Endothelial cell of umbilical vein (primary cell): ENCODE measurements at regions not wholly inside any gene's neighbourhood (a gene's known extent, or its start where the extent isn't known, plus 50 kb on each side); places are given as distances from the start of the nearest gene placed in this dataset.

Experiments used
- BruUV-seq: library from RNA; stranded (reverse); fragments of 400-500 nt; replicated peaks from 2 replicates; lab custom pipeline; 2021; lab: Mats Ljungman, UMichigan
- CTCF ChIA-PET: fragments of 300-600, 350-600 bp; sonication (Branson Sonifier 250); formaldehyde crosslinking; loops from one replicate; lab custom pipeline; 2021; ENCODE audit warnings: antibody characterized with exemption, inconsistent platforms; lab: Charles Lee
- POLR2A ChIA-PET: fragments of 300-600, 350-600 bp; sonication (Branson Sonifier 250); formaldehyde crosslinking; loops from one replicate; lab custom pipeline; 2021; ENCODE audit warnings: antibody characterized with exemption, inconsistent platforms; lab: Charles Lee
- DNase-seq: peaks from one replicate; pipeline ENCODE4 v3.0.0-alpha.2; 2011; ENCODE audit warnings: low read depth, low spot score
- FAIRE-seq: peaks from 2 replicates; lab custom pipeline; 2011; peaks lifted over from hg19 to GRCh38; lab: Jason Lieb, UNC
- H2AFZ ChIP-seq: 2 replicates; pipeline ENCODE4 v1.6.0; 2012; ENCODE audit warnings: low read depth, low read length, control low read depth, inconsistent platforms
- H3K27ac ChIP-seq: 2 replicates; pipeline ENCODE4 v1.5.1; 2011; ENCODE audit warnings: low read depth, mild to moderate bottlenecking, control low read depth, low read length, moderate library complexity; ENCODE audit not compliant: insufficient read depth
- H3K27me3 ChIP-seq, 2 experiments: 2 replicates each; pipeline versions ENCODE4 v1.6.0 to v1.6.1; 2011; ENCODE audit warnings: low read length in 2 of 2, mixed read lengths in 1 of 2; ENCODE audit not compliant: control insufficient read depth in 2 of 2, insufficient read depth in 2 of 2
- H3K36me3 ChIP-seq, 2 experiments: 2 replicates in 1 of 2; 3 replicates in 1 of 2; pipeline ENCODE4 v1.5.1; 2011; ENCODE audit warnings: low read length in 2 of 2, mild to moderate bottlenecking in 1 of 2, moderate library complexity in 1 of 2; ENCODE audit not compliant: control insufficient read depth in 2 of 2, insufficient read depth in 2 of 2; ENCODE audit errors: extremely low read depth in 1 of 2
- H3K4me1 ChIP-seq: 3 replicates; pipeline ENCODE4 v1.5.1; 2011; ENCODE audit warnings: mild to moderate bottlenecking, low read length; ENCODE audit not compliant: control insufficient read depth, insufficient read depth; ENCODE audit errors: extremely low read depth
- H3K4me2 ChIP-seq: 2 replicates; pipeline ENCODE4 v1.6.1; 2011; ENCODE audit warnings: low read length, control low read depth, mixed read lengths; ENCODE audit not compliant: insufficient read depth
- H3K4me3 ChIP-seq, 3 experiments: fragments of 200-600 bp in 1 of 3; sonication (generic), shearing (Covaris generic) in 1 of 3; replicated peaks in 1 of 3; 2 replicates each; pipeline ENCODE4 v1.5.1; 2011 to 2016; ENCODE audit warnings: control low read depth in 3 of 3, low read length in 3 of 3, mild to moderate bottlenecking in 2 of 3, inconsistent platforms in 1 of 3, low read depth in 1 of 3, moderate library complexity in 1 of 3; ENCODE audit not compliant: insufficient read depth in 1 of 3
- H3K79me2 ChIP-seq: 2 replicates; pipeline ENCODE4 v1.6.0; 2012; ENCODE audit warnings: low read length, inconsistent platforms; ENCODE audit not compliant: control insufficient read depth, insufficient read depth
- H3K9ac ChIP-seq: replicated peaks from 2 replicates; pipeline ENCODE3; 2011; ENCODE audit warnings: low read length, control low read depth; ENCODE audit not compliant: insufficient read depth; ENCODE audit errors: extremely low read depth
- H3K9me1 ChIP-seq: replicated peaks from 3 replicates; pipeline ENCODE4 v1.6.0; 2011; ENCODE audit warnings: mild to moderate bottlenecking, low read length; ENCODE audit not compliant: control insufficient read depth, insufficient read depth; ENCODE audit errors: extremely low read depth
- H3K9me3 ChIP-seq: replicated peaks from 2 replicates; pipeline ENCODE4 v1.5.1; 2012; ENCODE audit warnings: low read length, inconsistent platforms; ENCODE audit not compliant: control insufficient read depth, insufficient read depth
- H4K20me1 ChIP-seq: replicated peaks from 2 replicates; pipeline ENCODE3; 2011; ENCODE audit warnings: mild to moderate bottlenecking, low read length; ENCODE audit not compliant: control insufficient read depth, insufficient read depth; ENCODE audit errors: extremely low read depth
- EZH2 ChIP-seq: IDR thresholded peaks from 2 replicates; pipeline ENCODE4 v1.6.1; 2012; ENCODE audit warnings: borderline replicate concordance, low read depth, mild to moderate bottlenecking, moderate library complexity, low read length, inconsistent platforms; ENCODE audit not compliant: severe bottlenecking
- FOS ChIP-seq: IDR thresholded peaks from 2 replicates; pipeline ENCODE4 v1.6.1; 2011; ENCODE audit warnings: mild to moderate bottlenecking, low read length, moderate library complexity, borderline replicate concordance; ENCODE audit not compliant: insufficient read depth
- GATA2 ChIP-seq: IDR thresholded peaks from 2 replicates; pipeline ENCODE4 v1.7.0; 2011; ENCODE audit warnings: low read depth, mild to moderate bottlenecking, moderate library complexity, mixed read lengths, low read length; ENCODE audit not compliant: insufficient read length, insufficient read depth
- JUN ChIP-seq: IDR thresholded peaks from 2 replicates; pipeline ENCODE4 v1.6.1; 2011; ENCODE audit warnings: borderline replicate concordance, low read depth; ENCODE audit not compliant: insufficient read length, insufficient read depth
- MAX ChIP-seq: IDR thresholded peaks from 2 replicates; pipeline ENCODE4 v1.6.1; 2011; ENCODE audit not compliant: insufficient read depth, insufficient read length
- MYC ChIP-seq: IDR thresholded peaks from one replicate; pipeline ENCODE4 v1.6.1; 2011; ENCODE audit warnings: mild to moderate bottlenecking, low read depth, low read length
- POLR2A ChIP-seq: IDR thresholded peaks from 2 replicates; pipeline ENCODE4 v1.6.1; 2012; ENCODE audit warnings: low read depth, mild to moderate bottlenecking, control low read depth, low read length
- POLR2AphosphoS5 ChIP-seq: IDR thresholded peaks from 2 replicates; pipeline ENCODE4 v1.6.1; 2012; ENCODE audit warnings: low read depth, mild to moderate bottlenecking, control low read depth, low read length, moderate library complexity; ENCODE audit not compliant: insufficient read depth
- dilution Hi-C: fragments of 300-500 bp; cut with MboI; formaldehyde crosslinking; loops from one replicate; pipeline ENCODE4 v1.15.0; 2019; ENCODE audit warnings: low sequenced_read_pairs; ENCODE audit not compliant: extremely low pct_ligation_motif_present
- intact Hi-C: fragments of 100-400 bp; cut with micrococcal nuclease; formaldehyde crosslinking; loops from one replicate; pipeline ENCODE4 v1.10.0; 2022
- TF ChIP-seq, protein P1 (sequence below), 2 donors: IDR thresholded peaks; 1 replicate in 1 of 2; 2 replicates in 1 of 2; pipeline ENCODE4 v1.5.1; 2011; ENCODE audit warnings: low read length in 2 of 2, mild to moderate bottlenecking in 2 of 2, moderate library complexity in 2 of 2, control low read depth in 1 of 2, inconsistent platforms in 1 of 2, low read depth in 1 of 2; ENCODE audit not compliant: insufficient read depth in 1 of 2; ENCODE audit errors: extremely low read depth in 1 of 2

DNA sequence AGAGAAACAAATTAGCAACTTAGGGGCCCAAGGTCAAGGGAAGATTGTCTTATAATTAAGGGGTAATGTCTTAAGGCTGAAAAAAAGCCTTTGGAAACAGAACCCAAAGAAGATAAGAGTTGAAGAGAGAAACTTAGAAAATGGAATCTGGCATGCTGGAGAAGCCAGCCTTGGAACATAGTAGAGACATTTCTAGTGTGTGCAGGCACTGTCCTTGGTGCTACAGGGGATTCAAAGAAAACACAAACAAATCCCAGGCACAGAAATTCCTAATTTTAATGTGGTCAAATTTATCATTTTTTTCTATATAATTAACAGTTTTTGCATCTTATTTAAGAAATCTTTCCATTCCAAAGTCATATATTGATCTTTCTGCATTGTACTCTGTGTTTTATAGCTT lies 89.4 kb downstream of the NR1D2 start:
- dilution Hi-C loops, result no loop called here
- ChIA-PET POLR2A (no interaction called here), CTCF (interaction anchor here (1.0 kb wide), 1 partner anchor 237 kb away, joined by 3 read pairs; no protein-coding TSS in a partner anchor)
- Histone ChIP-seq H3K36me3 (no peaks in the 10 kb centered on the region), H3K4me3 (no peak overlapping the region), H4K20me1 (no peaks in the 10 kb centered on the region), H3K9me1 (no peaks in the 10 kb centered on the region), H2AFZ (no peak overlapping the region), H3K27ac (no peak overlapping the region), H3K9me3 (no peaks in the 10 kb centered on the region), H3K79me2 (no peaks in the 10 kb centered on the region), H3K27me3 (no peaks in the 10 kb centered on the region), H3K9ac (no peak overlapping the region), H3K4me1 (no peaks in the 10 kb centered on the region), H3K4me2 (no peak overlapping the region)
- intact Hi-C loops, result no loop called here
- TF ChIP-seq MYC, result no peak
- TF ChIP-seq GATA2, result no peak
- no peak for TF ChIP-seq JUN
- no peak for TF ChIP-seq EZH2
- no peak for TF ChIP-seq POLR2AphosphoS5
- no peak for TF ChIP-seq MAX
- TF ChIP-seq, protein P1, sequence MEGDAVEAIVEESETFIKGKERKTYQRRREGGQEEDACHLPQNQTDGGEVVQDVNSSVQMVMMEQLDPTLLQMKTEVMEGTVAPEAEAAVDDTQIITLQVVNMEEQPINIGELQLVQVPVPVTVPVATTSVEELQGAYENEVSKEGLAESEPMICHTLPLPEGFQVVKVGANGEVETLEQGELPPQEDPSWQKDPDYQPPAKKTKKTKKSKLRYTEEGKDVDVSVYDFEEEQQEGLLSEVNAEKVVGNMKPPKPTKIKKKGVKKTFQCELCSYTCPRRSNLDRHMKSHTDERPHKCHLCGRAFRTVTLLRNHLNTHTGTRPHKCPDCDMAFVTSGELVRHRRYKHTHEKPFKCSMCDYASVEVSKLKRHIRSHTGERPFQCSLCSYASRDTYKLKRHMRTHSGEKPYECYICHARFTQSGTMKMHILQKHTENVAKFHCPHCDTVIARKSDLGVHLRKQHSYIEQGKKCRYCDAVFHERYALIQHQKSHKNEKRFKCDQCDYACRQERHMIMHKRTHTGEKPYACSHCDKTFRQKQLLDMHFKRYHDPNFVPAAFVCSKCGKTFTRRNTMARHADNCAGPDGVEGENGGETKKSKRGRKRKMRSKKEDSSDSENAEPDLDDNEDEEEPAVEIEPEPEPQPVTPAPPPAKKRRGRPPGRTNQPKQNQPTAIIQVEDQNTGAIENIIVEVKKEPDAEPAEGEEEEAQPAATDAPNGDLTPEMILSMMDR (IDR thresholded peaks at IDR 0.05; ENCODE audit: extremely low read depth in 1 of 2, insufficient read depth in 1 of 2, low read depth in 1 of 2, low read length in 2 of 2), result no peak
- TF ChIP-seq POLR2A, result no peak
- TF ChIP-seq FOS, result no peak
- no peak for FAIRE-seq
- DNase-seq, result no peak
- no TSS peak for BruUV-seq
